Effector memory CD8-positive, alpha-beta T cell (primary cell): ENCODE measurements at regions not wholly inside any gene's neighbourhood (a gene's known extent, or its start where the extent isn't known, plus 50 kb on each side); places are given as distances from the start of the nearest gene placed in this dataset.

Experiments
- ATAC-seq: fragments of 150-1000 bp; cut with Tn5 transposase; replicated peaks from 2 replicates; pipeline ENCODE4 v1.10.0; 2021; ENCODE audit warnings: mild to moderate bottlenecking, moderate library complexity
- DNase-seq, 3 experiments: peaks; one replicate each; pipeline ENCODE4 v3.0.0; 2021
- H3K27ac Mint-ChIP-seq, 2 donors: one replicate each; pipeline ENCODE4 v1.8.0; 2022; ENCODE audit warnings: mild to moderate bottlenecking in 2 of 2, mixed read lengths in 2 of 2, moderate library complexity in 2 of 2
- H3K27me3 Mint-ChIP-seq, 2 donors: one replicate each; pipeline ENCODE4 v1.8.0; 2022; ENCODE audit warnings: mixed read lengths in 2 of 2
- H3K36me3 Mint-ChIP-seq: one replicate; pipeline ENCODE4 v1.8.0; 2022; ENCODE audit warnings: mild to moderate bottlenecking, moderate library complexity, mixed read lengths; ENCODE audit not compliant: insufficient read depth
- H3K4me1 Mint-ChIP-seq, 2 donors: one replicate each; pipeline ENCODE4 v1.8.0; 2022; ENCODE audit warnings: low read depth in 2 of 2, mixed read lengths in 2 of 2
- H3K4me3 Mint-ChIP-seq, 2 donors: one replicate each; pipeline ENCODE4 v1.8.0; 2022; ENCODE audit warnings: mild to moderate bottlenecking in 2 of 2, mixed read lengths in 2 of 2, moderate library complexity in 2 of 2
- H3K9me3 Mint-ChIP-seq, 2 donors: one replicate each; pipeline ENCODE4 v1.8.0; 2022; ENCODE audit warnings: mixed read lengths in 2 of 2

GRCh38 chr14:82502043-82502442, 968.4 kb upstream of the SEL1L start:
- Mint-ChIP-seq H3K9me3 (peaks cover 0 to 8% of the 10 kb centered on the region in 2 donors), H3K27me3 (no peaks in the 10 kb centered on the region), H3K4me1 (no peaks in the 10 kb centered on the region), H3K27ac (no peak overlapping the region), H3K4me3 (no peak overlapping the region), H3K36me3 (no peaks in the 10 kb centered on the region)
- no peak for ATAC-seq
- DNase-seq, result no peak

- H3K36me3 Mint-ChIP-seq, result no peaks in the 10 kb centered on the region
- H3K27me3 Mint-ChIP-seq, result no peaks in the 10 kb centered on the region
- DNase-seq, result no peak
- H3K4me3 Mint-ChIP-seq, result no peak overlapping the region
- H3K4me1 Mint-ChIP-seq, result no peaks in the 10 kb centered on the region
- ATAC-seq, result no peak
- peaks cover 0 to 8% of the 10 kb centered on the region in 2 donors for H3K9me3 Mint-ChIP-seq
- H3K27ac Mint-ChIP-seq, result no peak overlapping the region
Measured at GRCh38 chr14:82504894-82505293, 971.2 kb upstream of the SEL1L start.

- Mint-ChIP-seq H3K9me3 (peaks cover 0 to 2% of the 10 kb centered on the region in 2 donors), H3K4me3 (no peak overlapping the region), H3K4me1 (no peaks in the 10 kb centered on the region), H3K27ac (no peak overlapping the region), H3K27me3 (no peaks in the 10 kb centered on the region), H3K36me3 (no peaks in the 10 kb centered on the region)
- DNase-seq (no peak), ATAC-seq (no peak)
Measured at GRCh38 chr14:82510007-82510406, 976.4 kb upstream of the SEL1L start.

GRCh38 chr14:82511399-82511798, 977.7 kb upstream of the SEL1L start:
- H3K9me3 Mint-ChIP-seq, result peaks cover 0 to 2% of the 10 kb centered on the region in 2 donors
- H3K27me3 Mint-ChIP-seq, result no peaks in the 10 kb centered on the region
- no peaks in the 10 kb centered on the region for H3K4me1 Mint-ChIP-seq
- H3K4me3 Mint-ChIP-seq, result no peak overlapping the region
- H3K27ac Mint-ChIP-seq, result no peak overlapping the region
- no peak for ATAC-seq
- no peaks in the 10 kb centered on the region for H3K36me3 Mint-ChIP-seq
- DNase-seq, result no peak

- Mint-ChIP-seq H3K9me3 (peaks cover 2 to 18% of the 10 kb centered on the region in 2 donors), H3K27ac (no peak overlapping the region), H3K27me3 (no peaks in the 10 kb centered on the region), H3K4me3 (no peak overlapping the region), H3K36me3 (peaks cover 3% of the 10 kb centered on the region), H3K4me1 (no peaks in the 10 kb centered on the region)
- no peak for DNase-seq
- no peak for ATAC-seq
Measured at GRCh38 chr14:82520765-82521164, 987.1 kb upstream of the SEL1L start.

GRCh38 chr14:82521191-82521590, 987.5 kb upstream of the SEL1L start:
- Mint-ChIP-seq H3K36me3 (peaks cover 3% of the 10 kb centered on the region), H3K4me1 (no peaks in the 10 kb centered on the region), H3K4me3 (no peak overlapping the region), H3K27me3 (no peaks in the 10 kb centered on the region), H3K9me3 (peaks cover 2 to 18% of the 10 kb centered on the region in 2 donors), H3K27ac (no peak overlapping the region)
- DNase-seq (no peak), ATAC-seq (no peak)

- Mint-ChIP-seq H3K9me3 (peaks cover 15 to 16% of the 10 kb centered on the region in 2 donors), H3K36me3 (no peaks in the 10 kb centered on the region), H3K4me3 (no peak overlapping the region), H3K4me1 (no peaks in the 10 kb centered on the region), H3K27ac (no peak overlapping the region), H3K27me3 (no peaks in the 10 kb centered on the region)
- ATAC-seq (no peak), DNase-seq (no peak)
Measured at GRCh38 chr14:82528016-82528415, 994.4 kb upstream of the SEL1L start.

GRCh38 chr14:82533351-82533750, 999.7 kb upstream of the SEL1L start:
- no peaks in the 10 kb centered on the region for H3K36me3 Mint-ChIP-seq
- peaks cover 6 to 13% of the 10 kb centered on the region in 2 donors for H3K9me3 Mint-ChIP-seq
- DNase-seq (no peak), ATAC-seq (no peak)
- H3K4me3 Mint-ChIP-seq, result no peak overlapping the region
- no peak overlapping the region for H3K27ac Mint-ChIP-seq
- H3K27me3 Mint-ChIP-seq, result no peaks in the 10 kb centered on the region
- no peaks in the 10 kb centered on the region for H3K4me1 Mint-ChIP-seq

- Mint-ChIP-seq H3K27ac (no peak overlapping the region), H3K4me3 (no peak overlapping the region), H3K27me3 (no peaks in the 10 kb centered on the region), H3K36me3 (no peaks in the 10 kb centered on the region), H3K9me3 (peaks cover 5 to 6% of the 10 kb centered on the region in 2 donors), H3K4me1 (no peaks in the 10 kb centered on the region)
- DNase-seq, result no peak
- ATAC-seq, result no peak
Measured at GRCh38 chr14:82536566-82536965, 1002.9 kb upstream of the SEL1L start.

GRCh38 chr14:82537831-82538230, 1004.2 kb upstream of the SEL1L start:
- ATAC-seq (no peak), DNase-seq (no peak)
- Mint-ChIP-seq H3K9me3 (peaks cover 4 to 6% of the 10 kb centered on the region in 2 donors), H3K27ac (no peak overlapping the region), H3K27me3 (no peaks in the 10 kb centered on the region), H3K36me3 (no peaks in the 10 kb centered on the region), H3K4me1 (no peaks in the 10 kb centered on the region), H3K4me3 (no peak overlapping the region)

GRCh38 chr14:82546401-82546800, 1012.7 kb upstream of the SEL1L start:
- ATAC-seq (no peak), DNase-seq (no peak)
- H3K4me3 Mint-ChIP-seq, result no peak overlapping the region
- peaks cover 0 to 4% of the 10 kb centered on the region in 2 donors for H3K9me3 Mint-ChIP-seq
- H3K27ac Mint-ChIP-seq, result no peak overlapping the region
- no peaks in the 10 kb centered on the region for H3K4me1 Mint-ChIP-seq
- no peaks in the 10 kb centered on the region for H3K36me3 Mint-ChIP-seq
- no peaks in the 10 kb centered on the region for H3K27me3 Mint-ChIP-seq

GRCh38 chr14:82549306-82549990, 1015.8 kb upstream of the SEL1L start:
- Mint-ChIP-seq H3K4me3 (no peak overlapping the region), H3K27ac (no peak overlapping the region), H3K27me3 (no peaks in the 10 kb centered on the region), H3K36me3 (no peaks in the 10 kb centered on the region), H3K4me1 (no peaks in the 10 kb centered on the region), H3K9me3 (peaks cover 2 to 7% of the 10 kb centered on the region in 2 donors)
- DNase-seq (no peak), ATAC-seq (no peak)

- Mint-ChIP-seq H3K27me3 (no peaks in the 10 kb centered on the region), H3K27ac (no peak overlapping the region), H3K4me3 (no peak overlapping the region), H3K36me3 (no peaks in the 10 kb centered on the region), H3K4me1 (no peaks in the 10 kb centered on the region), H3K9me3 (peaks cover 12% of the 10 kb centered on the region in 2 donors)
- DNase-seq (no peak), ATAC-seq (no peak)
Measured at GRCh38 chr14:82562881-82563280, 1029.2 kb upstream of the SEL1L start.

- Mint-ChIP-seq H3K4me3 (no peak overlapping the region), H3K4me1 (no peaks in the 10 kb centered on the region), H3K9me3 (peaks cover 12 to 14% of the 10 kb centered on the region in 2 donors), H3K27ac (no peak overlapping the region), H3K36me3 (no peaks in the 10 kb centered on the region), H3K27me3 (no peaks in the 10 kb centered on the region)
- DNase-seq (no peak), ATAC-seq (no peak)
Measured at GRCh38 chr14:82565825-82566224, 1032.2 kb upstream of the SEL1L start.
